22Rv1 (cell line): ENCODE measurements at regions not wholly inside any gene's neighbourhood (a gene's known extent, or its start where the extent isn't known, plus 50 kb on each side); places are given as distances from the start of the nearest gene placed in this dataset.

Experiments
- H3K27ac ChIP-seq: fragments of 450-650 bp; 2 replicates; pipeline ENCODE4 v1.5.1; 2017
- CTCF ChIP-seq: fragments of 450-650 bp; IDR thresholded peaks from 2 replicates; pipeline ENCODE4 v1.5.1; 2017; ENCODE audit warnings: mild to moderate bottlenecking
- ZFX ChIP-seq: fragments of 450-650 bp; IDR thresholded peaks from 2 replicates; pipeline ENCODE4 v1.6.1; 2017; ENCODE audit warnings: antibody characterized with exemption, borderline replicate concordance

- TF ChIP-seq ZFX (no peak), CTCF (no peak)
- no peak overlapping the region for H3K27ac ChIP-seq
Observed at GRCh38 chr3:82807781-82808180, 1046.3 kb upstream of the GBE1 start.

- no peak for TF ChIP-seq CTCF
- no peak for TF ChIP-seq ZFX
- H3K27ac ChIP-seq, result no peak overlapping the region
Observed at GRCh38 chr3:82802501-82802900, 1041.1 kb upstream of the GBE1 start.

- no peak overlapping the region for H3K27ac ChIP-seq
- TF ChIP-seq CTCF (no peak), ZFX (no peak)
Observed at GRCh38 chr3:82800248-82800647, 1038.8 kb upstream of the GBE1 start.

- TF ChIP-seq ZFX (no peak), CTCF (no peak)
- H3K27ac ChIP-seq, result no peak overlapping the region
Observed at GRCh38 chr3:82796765-82797164, 1035.3 kb upstream of the GBE1 start.

GRCh38 chr3:82791241-82791640, 1029.8 kb upstream of the GBE1 start:
- no peak overlapping the region for H3K27ac ChIP-seq
- no peak for TF ChIP-seq CTCF
- TF ChIP-seq ZFX, result no peak

GRCh38 chr3:82790307-82791097, 1029.1 kb upstream of the GBE1 start:
- TF ChIP-seq ZFX (no peak), CTCF (no peak)
- no peak overlapping the region for H3K27ac ChIP-seq

GRCh38 chr3:82783194-82783593, 1021.7 kb upstream of the GBE1 start:
- no peak for TF ChIP-seq ZFX
- no peak for TF ChIP-seq CTCF
- no peak overlapping the region for H3K27ac ChIP-seq
